SU-DHL-6 (cell line): ENCODE measurements at regions not wholly inside any gene's neighbourhood (a gene's known extent, or its start where the extent isn't known, plus 50 kb on each side); places are given as distances from the start of the nearest gene placed in this dataset.

Experiments used
- H2AFZ ChIP-seq: fragments of 200-600 bp; sonication (generic); 2 replicates; pipeline ENCODE4 v1.6.1; 2014; ENCODE audit warnings: low read depth, mild to moderate bottlenecking, moderate library complexity, mixed read lengths, antibody characterized with exemption, low read length; ENCODE audit not compliant: severe bottlenecking
- H3F3A ChIP-seq: fragments of 200-600 bp; shearing (Covaris generic); 2 replicates; pipeline ENCODE4 v1.6.0; 2016; ENCODE audit warnings: antibody characterized with exemption, mild to moderate bottlenecking; ENCODE audit not compliant: insufficient read depth
- H3K27ac ChIP-seq: fragments of 200-600 bp; sonication (generic); 2 replicates; pipeline ENCODE4 v1.5.1; 2016; ENCODE audit warnings: low read depth, mild to moderate bottlenecking, low read length, moderate library complexity, mixed read lengths
- H3K27me3 ChIP-seq: fragments of 200-600 bp; sonication (generic), shearing (Covaris generic); 2 replicates; pipeline ENCODE4 v1.6.0; 2014; ENCODE audit warnings: mild to moderate bottlenecking, low read length
- H3K36me3 ChIP-seq: fragments of 200-600 bp; sonication (generic); 2 replicates; pipeline ENCODE4 v1.6.1; 2014; ENCODE audit warnings: mild to moderate bottlenecking, low read length, mixed read lengths
- H3K4me2 ChIP-seq: fragments of 300-600, 200-600 bp; shearing (Covaris generic), sonication (generic); 2 replicates; pipeline ENCODE4 v1.6.0; 2014; ENCODE audit warnings: low read length, low read depth, mild to moderate bottlenecking; ENCODE audit not compliant: poor library complexity, severe bottlenecking
- H3K4me3 ChIP-seq: fragments of 200-600 bp; sonication (generic); 2 replicates; pipeline ENCODE4 v1.5.1; 2014; ENCODE audit warnings: antibody characterized with exemption, low read length, mild to moderate bottlenecking, mixed read lengths; ENCODE audit not compliant: insufficient read depth, poor library complexity, severe bottlenecking
- H3K79me2 ChIP-seq: fragments of 200-600 bp; sonication (generic); 2 replicates; pipeline ENCODE4 v1.6.1; 2014; ENCODE audit warnings: mild to moderate bottlenecking, low read length, moderate library complexity; ENCODE audit not compliant: insufficient read depth
- H3K9ac ChIP-seq: fragments of 200-600 bp; sonication (generic); 2 replicates; pipeline ENCODE4 v1.7.0; 2014; ENCODE audit warnings: mild to moderate bottlenecking, low read length
- H3K9me2 ChIP-seq: fragments of 200-600 bp; sonication (generic); replicated peaks from 2 replicates; pipeline ENCODE4 v1.6.1; 2014; ENCODE audit warnings: low read length; ENCODE audit not compliant: insufficient read depth
- H3K9me3 ChIP-seq: fragments of 200-600 bp; sonication (generic); 2 replicates; pipeline ENCODE4 v1.6.1; 2014; ENCODE audit warnings: low read length, mixed read lengths; ENCODE audit not compliant: insufficient read depth
- H4K20me1 ChIP-seq: fragments of 200-600 bp; sonication (generic); 2 replicates; pipeline ENCODE4 v1.6.1; 2014; ENCODE audit warnings: low read depth, mild to moderate bottlenecking, antibody characterized with exemption, low read length, moderate library complexity, mixed read lengths
- CTCF ChIP-seq: fragments of 200-600 bp; sonication (generic); IDR thresholded peaks from one replicate; pipeline ENCODE4 v1.5.1; 2017; ENCODE audit warnings: antibody characterized with exemption, mild to moderate bottlenecking, low read length, moderate library complexity; ENCODE audit not compliant: insufficient read depth, poor library complexity, severe bottlenecking
- EZH2phosphoT487 ChIP-seq: fragments of 200-600 bp; sonication (generic), shearing (Covaris generic); conservative IDR thresholded peaks from 2 replicates; pipeline ENCODE4 v1.6.1; 2018; ENCODE audit warnings: mild to moderate bottlenecking, antibody characterized with exemption, low read length, moderate library complexity, mixed read lengths

- H3K27me3 ChIP-seq = no peaks in the 10 kb centered on the region
- H3K9me3 ChIP-seq = no peaks in the 10 kb centered on the region
- no peaks in the 10 kb centered on the region for H3K79me2 ChIP-seq
- no peak for TF ChIP-seq EZH2phosphoT487
- TF ChIP-seq CTCF = no peak
- H3K27ac ChIP-seq = no peak overlapping the region
- no peak overlapping the region for H2AFZ ChIP-seq
- no peaks in the 10 kb centered on the region for H3K9me2 ChIP-seq
- H4K20me1 ChIP-seq = no peaks in the 10 kb centered on the region
- no peaks in the 10 kb centered on the region for H3K36me3 ChIP-seq
- no peak overlapping the region for H3K4me3 ChIP-seq
- H3K9ac ChIP-seq = no peak overlapping the region
- no peaks in the 10 kb centered on the region for H3F3A ChIP-seq
- H3K4me2 ChIP-seq = no peak overlapping the region
Observed at GRCh38 chr2:121998751-121999150, 243.3 kb downstream of the TSN start.

DNA sequence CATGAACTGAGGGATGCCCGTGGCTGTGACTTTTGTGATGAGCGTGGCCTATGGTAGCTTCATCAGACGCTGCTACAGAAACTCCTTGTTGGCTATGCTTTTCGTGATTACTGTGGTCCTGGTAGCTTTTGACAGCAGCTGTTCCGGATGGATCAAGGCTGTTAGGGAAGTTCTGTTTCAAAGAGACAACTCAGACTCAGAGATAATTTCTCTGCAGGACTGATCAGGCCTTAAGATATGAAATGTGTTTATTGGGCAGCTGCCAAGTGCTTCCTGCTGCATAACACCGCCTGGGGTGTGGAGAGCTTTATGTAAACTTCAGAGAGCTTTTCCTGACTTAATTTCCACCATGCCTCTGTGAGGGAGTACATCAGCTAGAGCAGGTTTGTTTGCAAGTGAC, 243.8 kb downstream of the TSN start:
- Histone ChIP-seq H3K4me3 (no peak overlapping the region), H3K27ac (no peak overlapping the region), H4K20me1 (no peaks in the 10 kb centered on the region), H2AFZ (no peak overlapping the region), H3K36me3 (no peaks in the 10 kb centered on the region), H3K27me3 (no peaks in the 10 kb centered on the region), H3K9me2 (no peaks in the 10 kb centered on the region), H3K79me2 (no peaks in the 10 kb centered on the region), H3K9me3 (no peaks in the 10 kb centered on the region), H3K4me2 (no peak overlapping the region), H3K9ac (no peak overlapping the region), H3F3A (no peaks in the 10 kb centered on the region)
- TF ChIP-seq CTCF = no peak
- TF ChIP-seq EZH2phosphoT487 = no peak

- Histone ChIP-seq H3K27me3 (no peaks in the 10 kb centered on the region), H3K27ac (no peak overlapping the region), H3K36me3 (no peaks in the 10 kb centered on the region), H3K4me3 (no peak overlapping the region), H4K20me1 (no peaks in the 10 kb centered on the region), H3K4me2 (no peak overlapping the region), H3K9ac (no peak overlapping the region), H3K79me2 (no peaks in the 10 kb centered on the region), H2AFZ (no peak overlapping the region), H3K9me3 (no peaks in the 10 kb centered on the region), H3F3A (no peaks in the 10 kb centered on the region), H3K9me2 (no peaks in the 10 kb centered on the region)
- TF ChIP-seq CTCF = no peak
- TF ChIP-seq EZH2phosphoT487 = no peak
Observed at GRCh38 chr2:122000556-122001340, 245.3 kb downstream of the TSN start.
